Urothelium cell line (cell line): ENCODE measurements at regions not wholly inside any gene's neighbourhood (a gene's known extent, or its start where the extent isn't known, plus 50 kb on each side); places are given as distances from the start of the nearest gene placed in this dataset.

ENCODE experiments used
- DNase-seq: peaks from one replicate; pipeline ENCODE4 v3.0.0; 2011; ENCODE audit warnings: low spot score, mixed read lengths
- FAIRE-seq: peaks from 2 replicates; lab custom pipeline; 2011; peaks lifted over from hg19 to GRCh38; lab: Jason Lieb, UNC

GRCh38 chr15:35757361-35757760 lies 211.4 kb upstream of the DPH6 start:
- FAIRE-seq: no peak
- no peak for DNase-seq

GRCh38 chr15:35757765-35758164 lies 211.8 kb upstream of the DPH6 start:
- no peak for FAIRE-seq
- DNase-seq: no peak

GRCh38 chr15:35764661-35765519 lies 218.9 kb upstream of the DPH6 start:
- FAIRE-seq (no peak), DNase-seq (no peak)

DNA sequence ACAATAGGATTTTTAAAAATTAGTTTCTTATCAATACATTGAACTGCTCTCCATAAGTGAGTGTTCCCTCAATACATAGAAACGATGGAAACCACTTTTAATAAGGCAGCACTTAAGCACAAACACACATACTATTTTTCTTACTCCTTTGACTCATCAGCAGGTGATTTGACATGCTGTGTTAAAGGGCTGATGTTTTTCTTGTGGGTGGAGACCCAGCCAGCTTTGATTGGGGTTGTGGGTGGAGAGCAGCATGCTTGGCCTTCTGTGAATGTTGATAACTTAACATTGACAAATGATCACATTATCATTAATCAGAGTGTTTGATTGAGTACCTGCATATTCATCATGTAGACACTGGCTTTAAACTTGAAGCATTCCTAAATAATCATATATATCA lies 223.0 kb upstream of the DPH6 start:
- FAIRE-seq (no peak), DNase-seq (no peak)

- DNase-seq (no peak), FAIRE-seq (no peak)
Measured at GRCh38 chr15:35769656-35770055, 223.7 kb upstream of the DPH6 start.

DNA sequence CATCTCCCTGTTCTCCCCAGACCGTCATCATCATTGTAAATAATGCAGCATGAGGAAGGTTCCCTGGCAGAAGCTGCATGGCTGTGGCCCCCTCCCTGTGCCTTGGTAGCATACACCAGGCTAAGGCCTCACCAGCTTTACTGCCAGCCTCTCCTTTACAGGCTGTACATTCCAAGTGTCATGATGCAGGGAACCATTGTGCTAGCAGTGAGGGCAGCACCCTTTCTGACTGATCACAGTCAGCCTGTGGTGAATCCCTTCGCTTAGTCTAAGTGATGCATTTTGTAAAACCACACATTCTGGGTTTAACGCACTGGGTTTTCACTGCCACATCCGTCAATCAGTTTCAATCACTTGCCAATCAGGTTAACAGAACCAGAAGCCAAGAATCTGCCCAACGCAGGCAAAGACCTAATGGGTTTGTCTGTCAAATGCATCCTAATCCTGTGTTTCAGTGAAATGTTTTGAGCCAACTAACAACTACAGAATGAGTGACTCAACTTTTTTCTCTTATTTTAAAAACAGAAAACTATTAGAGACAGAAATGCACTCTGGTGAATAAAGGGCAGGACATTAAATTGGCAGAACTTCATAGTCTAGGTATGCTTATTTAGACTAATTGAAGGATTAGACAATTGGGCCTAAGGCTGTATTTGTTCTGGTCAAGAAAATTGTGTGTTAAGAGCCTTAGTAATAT lies 225.9 kb upstream of the DPH6 start:
- DNase-seq (no peak), FAIRE-seq (no peak)

DNA sequence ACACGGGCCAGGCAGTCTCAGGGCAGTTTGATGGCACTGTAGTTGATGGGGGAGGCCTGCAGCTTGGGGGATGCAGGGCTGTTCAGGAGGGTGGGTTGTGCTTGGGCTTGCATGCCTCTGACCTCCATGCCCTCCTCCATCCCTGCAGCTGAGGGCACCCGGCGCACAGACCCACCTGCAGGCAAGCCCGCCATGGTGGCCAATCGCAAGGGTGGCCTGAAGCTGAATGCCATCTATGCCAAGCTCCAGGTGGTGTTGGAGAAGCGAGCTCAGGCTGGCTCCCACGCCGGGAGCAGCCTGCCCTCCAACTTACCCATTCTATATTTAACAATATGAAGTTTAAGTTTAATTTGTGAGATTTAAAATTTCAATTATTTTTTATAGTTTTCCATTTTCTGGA lies 228.7 kb upstream of the DPH6 start:
- DNase-seq (no peak), FAIRE-seq (no peak)

- FAIRE-seq: no peak
- DNase-seq: no peak
Measured at GRCh38 chr15:35775471-35775870, 229.5 kb upstream of the DPH6 start.

- FAIRE-seq (no peak), DNase-seq (no peak)
Measured at GRCh38 chr15:35777061-35777460, 231.1 kb upstream of the DPH6 start.

DNA sequence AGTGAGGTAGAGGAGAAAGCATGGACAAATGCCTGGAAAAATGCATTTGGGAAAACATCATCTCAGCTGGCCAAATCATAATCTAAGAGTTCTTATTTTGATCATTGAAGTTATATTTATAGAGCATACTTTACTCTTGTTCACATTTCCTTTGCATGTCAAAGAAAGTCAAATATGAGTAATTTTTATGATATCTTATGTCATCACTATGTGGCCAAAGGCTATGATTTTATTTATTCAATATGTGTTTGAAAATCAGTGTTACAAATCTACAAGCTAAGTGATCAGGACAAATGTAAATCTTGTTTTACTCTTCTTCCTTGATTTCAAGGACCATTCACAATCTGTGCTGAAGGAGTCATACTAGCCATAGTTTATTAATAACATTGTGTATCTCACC lies 237.2 kb upstream of the DPH6 start:
- no peak for DNase-seq
- no peak for FAIRE-seq

GRCh38 chr15:35784745-35785144 lies 238.8 kb upstream of the DPH6 start:
- no peak for DNase-seq
- FAIRE-seq: no peak

DNA sequence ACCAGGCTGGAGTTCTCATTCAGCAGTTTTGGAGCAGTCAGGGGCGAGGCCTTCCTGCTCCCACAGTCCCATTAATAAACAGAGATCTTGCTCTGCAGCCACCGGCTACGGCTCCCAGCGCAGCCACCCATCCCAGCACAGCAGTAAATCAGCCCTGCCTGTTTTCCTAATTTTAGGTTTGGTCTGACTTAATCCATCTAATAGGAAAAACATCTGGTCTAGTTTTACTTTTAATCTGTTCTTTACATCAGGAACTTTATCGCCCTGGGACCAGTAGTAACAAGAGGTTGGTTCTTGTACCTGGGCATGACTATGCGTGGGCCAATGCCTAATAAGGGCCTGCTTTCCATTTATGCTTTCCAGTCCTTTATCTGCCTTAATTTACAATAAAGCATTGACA lies 264.0 kb upstream of the DPH6 start:
- DNase-seq: no peak
- no peak for FAIRE-seq

- DNase-seq: no peak
- FAIRE-seq: no peak
Measured at GRCh38 chr15:35813573-35813972, 267.6 kb upstream of the DPH6 start.

- FAIRE-seq (no peak), DNase-seq (no peak)
Measured at GRCh38 chr15:35818846-35819245, 272.9 kb upstream of the DPH6 start.

- no peak for DNase-seq
Measured at GRCh38 chr15:35822153-35822552, 276.2 kb upstream of the DPH6 start.

GRCh38 chr15:35827141-35827540 lies 281.2 kb upstream of the DPH6 start:
- no peak for DNase-seq

More at GRCh38 chr15:35822153-35822552, 276.2 kb upstream of the DPH6 start:
- no peak for FAIRE-seq

DNA sequence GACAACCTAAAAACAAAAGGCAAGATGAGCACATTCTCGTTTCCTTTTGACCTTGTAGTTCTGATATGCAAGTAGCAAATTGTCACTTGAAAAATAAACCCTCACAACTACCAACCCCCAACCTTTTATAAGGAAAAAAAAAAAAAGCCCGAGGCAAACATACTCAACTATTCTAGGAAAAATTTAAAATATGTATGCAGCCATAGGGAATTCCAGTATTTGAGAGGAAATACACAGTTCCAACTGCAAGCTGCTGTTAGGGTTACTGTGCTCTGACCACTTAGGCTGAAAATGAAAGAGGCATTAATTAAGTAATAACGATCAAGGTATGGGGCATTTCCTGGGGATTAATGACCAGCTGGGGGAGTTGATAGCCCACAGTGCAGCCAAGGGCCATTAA lies 281.9 kb upstream of the DPH6 start:
- no peak for FAIRE-seq
- no peak for DNase-seq

More at GRCh38 chr15:35827141-35827540, 281.2 kb upstream of the DPH6 start:
- FAIRE-seq: no peak

- DNase-seq: no peak
- FAIRE-seq: no peak
Measured at GRCh38 chr15:35833581-35833980, 287.6 kb upstream of the DPH6 start.

- FAIRE-seq (no peak), DNase-seq (no peak)
Measured at GRCh38 chr15:35834216-35834830, 288.4 kb upstream of the DPH6 start.

DNA sequence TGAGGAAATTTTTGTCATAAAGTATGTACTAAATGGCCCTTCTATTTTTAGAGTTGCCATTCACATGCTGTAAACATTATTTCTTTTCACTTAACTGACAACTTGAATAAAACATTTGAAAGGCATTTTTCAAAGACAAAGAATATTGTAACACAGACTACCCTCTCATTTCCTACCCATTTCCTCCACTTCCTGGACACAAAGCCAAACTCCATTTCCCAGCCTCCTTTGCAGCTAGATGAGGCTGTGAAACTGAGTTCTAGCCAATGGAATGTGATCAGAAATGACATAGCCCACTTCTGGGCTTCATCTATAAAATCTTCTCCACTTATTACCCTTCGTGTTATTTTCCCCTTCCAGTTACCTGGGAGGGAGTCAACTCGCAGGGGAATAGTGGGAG lies 288.9 kb upstream of the DPH6 start:
- no peak for DNase-seq
- no peak for FAIRE-seq

- no peak for DNase-seq
- FAIRE-seq: no peak
Measured at GRCh38 chr15:35838424-35839111, 292.6 kb upstream of the DPH6 start.
